NCI-H510A treated with DMSO at 0.1 percent for 48 hours (cell line): ENCODE measurements at regions not wholly inside any gene's neighbourhood (a gene's known extent, or its start where the extent isn't known, plus 50 kb on each side); places are given as distances from the start of the nearest gene placed in this dataset.

Source experiments
- DNase-seq: peaks from one replicate; lab custom pipeline; 2025; lab: John Stamatoyannopoulos, UW

DNA sequence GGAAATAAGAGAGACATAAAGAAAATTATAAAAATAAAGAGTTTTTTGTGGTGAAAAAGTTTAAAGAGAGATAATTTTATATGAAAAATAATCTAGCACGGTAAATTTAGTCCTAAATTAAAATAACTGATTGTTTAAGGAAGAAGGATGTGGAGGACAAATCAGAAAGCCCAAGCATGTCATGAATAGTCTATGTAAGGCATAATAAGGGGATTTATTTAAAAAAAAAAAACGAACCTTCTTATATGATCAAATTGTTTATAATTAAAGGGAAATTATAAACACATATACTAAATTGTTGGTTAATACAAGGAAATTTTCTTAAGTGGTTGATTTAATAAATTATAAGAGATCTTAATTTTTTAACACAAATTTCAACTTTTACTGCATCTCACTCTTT is 551.8 kb upstream of the TYRP1 start:
- DNase-seq: no peak

DNA sequence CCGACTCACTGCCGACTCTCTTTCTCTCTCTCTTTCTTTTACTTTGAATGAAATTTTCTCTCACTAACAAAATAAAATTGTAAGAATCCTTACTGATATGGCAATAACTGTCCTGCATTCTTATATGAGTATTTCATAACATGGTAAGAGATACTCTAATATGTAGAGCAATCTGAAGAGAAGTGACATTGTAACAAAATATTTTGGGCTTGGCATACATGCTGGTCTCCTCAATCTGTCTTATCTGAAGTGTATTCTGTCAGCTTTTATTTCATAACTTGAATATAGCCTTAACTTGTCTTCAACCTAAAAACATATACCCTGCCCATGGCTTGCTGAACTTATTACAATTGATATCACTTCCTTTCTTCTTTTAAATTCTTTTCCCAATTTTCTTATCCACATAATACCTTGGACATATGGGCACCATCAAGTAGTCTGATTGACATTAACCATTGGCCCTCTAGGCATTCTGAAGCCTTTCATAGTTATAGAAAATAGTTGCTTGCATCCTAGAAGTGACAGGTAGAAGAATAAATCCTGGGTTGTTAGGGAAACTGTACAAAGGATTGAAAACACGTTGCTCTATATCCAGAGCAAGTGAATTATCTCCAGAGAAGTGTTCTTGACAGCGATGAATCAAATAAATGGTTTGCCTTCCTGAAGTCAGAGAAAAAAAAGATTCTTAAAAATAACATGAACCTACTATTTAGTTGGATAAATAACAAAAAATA is 537.6 kb upstream of the TYRP1 start:
- DNase-seq: no peak

DNA sequence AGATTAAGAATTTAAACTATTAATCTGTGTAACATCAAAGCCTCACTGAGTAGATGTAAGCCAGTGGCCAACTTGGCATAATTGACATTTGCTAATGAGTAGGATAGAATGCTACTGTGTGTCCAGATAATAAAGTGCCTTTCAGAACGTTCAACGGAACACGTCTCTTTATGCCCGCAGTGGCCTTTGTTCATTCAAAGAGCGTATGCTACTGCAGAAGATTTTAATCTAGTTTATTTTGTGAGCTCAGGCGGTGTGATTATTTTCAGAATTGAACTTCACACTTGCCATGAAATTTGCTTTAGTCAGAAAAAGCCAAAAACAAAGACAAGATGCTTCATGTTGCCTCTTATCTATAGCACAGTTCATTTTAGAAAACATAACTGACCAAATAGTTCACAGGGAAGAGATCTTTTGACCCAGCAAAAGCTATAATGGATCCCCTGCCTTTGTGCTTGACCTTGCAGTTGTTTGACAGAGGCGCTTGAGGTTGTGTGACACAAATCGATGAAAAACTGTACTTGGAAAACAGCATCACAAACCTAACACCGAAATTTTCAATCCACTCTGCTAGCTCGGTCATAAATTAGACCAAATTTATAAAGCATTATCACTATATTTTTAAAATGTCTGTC is 530.9 kb upstream of the TYRP1 start:
- DNase-seq: no peak

DNA sequence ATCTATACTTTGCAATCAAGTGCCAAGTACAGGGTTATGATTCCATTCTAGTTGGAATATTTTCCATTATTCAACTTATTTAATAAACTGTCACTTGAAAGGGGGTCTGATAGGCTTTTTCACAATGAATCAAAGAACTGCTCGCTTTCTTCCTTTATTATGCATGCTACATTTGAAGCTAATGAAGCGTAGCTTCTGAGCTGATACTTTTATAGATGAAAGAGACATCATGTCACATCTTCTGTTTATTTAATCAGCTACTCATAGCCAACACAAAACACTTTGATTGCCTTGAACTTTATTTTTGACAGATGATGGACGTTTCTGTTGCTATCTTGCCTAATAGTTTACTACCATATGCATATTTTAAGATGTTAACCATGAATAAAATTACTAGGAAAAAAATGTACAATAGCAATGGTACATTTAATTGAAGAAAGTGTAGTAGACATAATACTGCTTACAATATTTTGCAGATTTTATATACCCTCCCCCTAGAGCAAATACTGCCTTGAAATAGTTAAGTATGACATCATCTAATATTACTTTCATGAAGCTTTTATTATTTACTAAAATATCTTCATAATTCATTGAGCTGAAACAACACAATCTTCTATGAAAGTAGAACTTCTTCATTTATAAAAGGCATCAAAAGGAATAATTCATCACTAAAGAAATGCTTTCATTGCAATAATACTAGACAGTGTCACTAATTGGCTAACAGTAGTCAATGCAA is 529.3 kb upstream of the TYRP1 start:
- DNase-seq: no peak

DNA sequence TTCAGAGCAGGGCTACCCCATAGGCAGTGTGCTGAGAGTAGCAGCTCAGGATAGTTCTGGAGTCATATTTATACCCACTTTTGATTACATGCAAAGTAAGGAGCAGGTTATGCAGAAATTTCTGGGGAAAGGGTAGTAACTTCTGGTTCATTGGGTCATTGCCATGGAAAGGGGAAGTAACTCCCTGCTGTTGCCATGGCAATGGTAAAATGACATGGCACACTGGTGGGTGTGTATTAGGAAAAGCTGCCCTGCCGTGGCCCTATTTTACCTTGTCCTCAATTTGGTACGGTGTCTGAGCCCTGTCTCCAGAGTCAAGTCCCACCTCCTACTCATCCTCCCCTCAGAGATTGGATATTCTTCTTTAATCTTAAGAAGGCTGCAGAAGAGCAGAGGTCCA is 526.7 kb upstream of the TYRP1 start:
- no peak for DNase-seq

DNA sequence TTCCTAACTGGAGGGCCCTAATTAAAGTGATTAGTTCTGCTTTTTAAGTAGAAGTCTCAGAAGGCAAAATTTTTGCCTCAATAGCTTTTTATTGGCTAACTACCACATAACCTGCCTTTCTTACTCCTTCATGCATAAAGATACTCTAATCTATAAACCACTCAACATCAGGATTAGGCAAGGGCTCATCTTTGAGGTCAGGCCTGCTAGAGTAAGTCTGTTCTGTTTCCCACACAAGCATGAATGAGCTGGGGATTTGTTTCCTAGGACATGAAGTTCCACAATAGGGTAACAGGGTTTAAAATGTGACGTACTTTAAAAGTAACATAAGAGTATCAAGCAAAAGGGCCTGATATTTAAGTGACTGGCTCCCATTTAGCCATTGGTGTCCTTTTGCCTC is 522.7 kb upstream of the TYRP1 start:
- DNase-seq: no peak

DNA sequence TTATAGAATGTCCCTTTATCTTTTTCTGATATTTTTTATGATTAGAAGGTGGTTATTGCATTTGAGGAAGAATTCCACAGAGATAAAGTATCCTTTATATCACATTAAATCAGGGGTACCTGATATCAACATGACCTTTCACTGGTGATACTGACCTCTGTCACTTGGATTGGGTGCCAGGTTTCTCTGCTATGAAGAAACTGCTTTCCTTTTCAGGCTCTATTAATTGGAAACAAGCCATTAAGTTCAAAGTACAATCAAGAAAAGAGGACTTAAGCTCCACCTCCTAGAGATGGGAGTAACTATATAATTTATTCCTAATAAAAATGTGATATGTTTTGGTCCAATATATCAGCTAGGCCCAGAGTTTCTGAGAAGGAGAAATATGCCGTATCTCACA is 514.6 kb upstream of the TYRP1 start:
- DNase-seq: no peak

DNA sequence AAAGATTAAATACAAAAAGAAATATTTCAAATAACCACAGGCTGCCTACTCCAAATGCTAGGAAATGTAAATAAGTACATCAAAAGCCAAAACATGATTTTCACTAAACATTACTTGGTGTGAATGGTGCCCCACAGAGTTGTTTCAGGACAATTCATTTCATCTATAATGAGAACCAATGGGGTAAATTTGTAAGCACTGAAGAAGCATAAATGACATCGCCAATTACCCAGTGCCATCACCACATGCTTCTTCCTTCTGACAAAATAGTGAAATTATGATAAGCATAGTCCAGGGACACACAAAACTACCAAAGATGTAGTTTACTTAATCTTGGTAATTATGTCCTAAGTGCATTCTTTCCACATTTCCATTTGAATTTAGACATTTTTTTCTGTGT is 510.4 kb upstream of the TYRP1 start:
- no peak for DNase-seq

DNA sequence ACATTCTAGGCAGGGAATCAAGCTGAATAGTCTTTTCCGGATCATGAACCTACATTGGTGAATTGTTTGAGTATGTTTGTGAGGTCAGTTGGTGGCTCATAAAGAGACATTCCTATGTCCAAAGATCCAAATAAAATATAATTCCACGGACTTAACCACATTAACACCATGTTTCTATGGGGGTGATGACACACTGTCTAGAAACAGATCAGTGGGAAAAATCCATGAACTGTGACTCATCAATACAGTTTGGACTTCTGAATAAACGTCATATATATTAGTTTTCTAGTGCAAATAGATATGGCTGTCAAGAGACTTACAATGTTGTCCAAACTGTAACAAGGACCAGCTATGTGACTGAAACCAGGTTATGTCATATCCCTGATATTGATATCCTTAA is 509.9 kb upstream of the TYRP1 start:
- DNase-seq: no peak

DNA sequence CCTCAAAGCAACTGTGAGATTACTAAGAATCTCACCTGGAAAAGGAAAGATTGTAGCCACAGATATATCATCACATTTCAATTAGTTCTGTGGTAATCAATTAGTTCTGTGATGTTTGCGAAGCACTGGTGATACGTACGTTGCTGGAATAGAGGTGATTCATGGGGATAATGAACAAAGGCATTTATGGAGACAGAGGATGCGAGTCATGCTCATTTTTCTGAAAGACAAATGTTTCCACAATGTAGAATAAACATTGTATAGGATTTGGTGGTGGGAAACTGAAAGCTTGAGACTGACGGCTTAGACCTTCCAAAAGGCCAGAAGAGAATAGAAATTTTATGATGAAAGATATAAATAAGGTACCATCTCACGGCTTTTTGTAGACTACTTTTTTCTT is 507.3 kb upstream of the TYRP1 start:
- no peak for DNase-seq

DNA sequence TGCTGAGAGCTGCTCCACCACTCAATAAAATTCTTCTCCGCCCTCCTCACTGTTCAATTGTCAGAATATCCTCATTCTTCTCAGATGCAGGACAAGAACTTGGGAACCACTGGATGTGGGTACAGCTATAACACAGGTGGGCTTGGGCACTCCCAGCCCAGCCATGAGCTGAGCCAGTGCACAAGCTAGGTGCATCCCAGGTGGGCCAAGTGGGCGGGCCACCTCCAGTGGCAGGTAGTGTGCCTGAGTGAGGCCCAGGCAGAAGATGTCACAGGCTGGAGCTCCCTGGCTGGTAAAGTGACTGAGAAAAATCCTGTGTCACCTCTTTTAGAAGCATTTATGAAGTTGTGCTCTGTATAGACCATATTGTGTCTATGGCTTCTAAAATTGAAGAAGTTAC is 501.6 kb upstream of the TYRP1 start:
- no peak for DNase-seq

DNA sequence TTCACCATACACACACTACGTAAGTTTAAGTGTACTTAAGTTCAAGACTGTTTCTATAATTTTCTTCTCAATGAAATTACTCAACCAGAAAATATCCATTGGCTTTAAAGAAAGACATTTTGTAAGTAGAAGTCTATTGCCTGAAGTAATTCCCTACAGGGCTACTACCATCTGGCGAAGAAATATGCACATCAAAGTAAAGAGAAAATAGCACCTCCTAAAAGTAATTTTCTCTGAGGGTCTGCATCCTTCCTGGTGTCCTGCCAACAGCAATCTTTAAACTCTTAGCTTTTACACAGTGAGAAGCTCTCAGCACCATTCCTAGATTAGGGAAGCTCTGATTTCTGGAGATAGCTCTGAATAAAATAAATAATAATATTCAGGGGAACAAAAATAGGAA is 498.5 kb upstream of the TYRP1 start:
- no peak for DNase-seq

DNA sequence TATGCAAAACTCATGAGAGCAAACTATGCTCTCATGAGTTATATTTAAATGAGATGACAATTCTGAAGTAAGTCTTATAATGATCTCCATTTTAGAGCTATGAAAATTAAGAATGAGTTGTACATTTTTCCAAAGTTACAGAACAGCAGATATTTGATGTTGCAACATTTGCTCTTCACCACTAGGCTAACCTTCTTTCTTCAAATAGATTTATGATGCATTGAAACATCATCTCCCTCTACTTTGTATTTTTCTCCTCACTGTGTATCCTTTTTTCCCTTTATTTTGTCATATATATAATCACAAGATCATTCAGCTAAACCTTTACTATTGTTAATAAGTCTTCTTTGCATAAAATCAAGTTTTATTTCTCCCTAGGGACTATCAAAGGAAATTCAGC is 497.7 kb upstream of the TYRP1 start:
- DNase-seq: no peak

DNA sequence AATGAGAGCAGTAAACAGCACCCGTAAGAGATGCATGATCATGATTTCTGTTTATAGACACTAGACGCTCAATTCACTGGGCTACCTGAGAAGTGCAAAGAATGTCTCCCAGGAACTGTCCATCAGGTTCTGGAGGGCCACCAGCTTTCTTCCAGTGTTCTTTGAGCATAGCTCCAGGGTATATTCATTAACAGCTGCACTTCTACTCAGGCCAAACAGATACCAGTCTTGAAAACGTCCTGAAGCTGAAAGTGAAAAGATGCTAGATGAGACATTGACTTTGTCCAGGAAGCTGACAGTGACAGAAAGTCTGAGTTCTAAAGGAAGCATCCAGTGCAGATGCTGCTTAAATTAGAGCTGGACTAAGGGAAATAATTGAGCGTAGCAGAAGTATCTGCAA is 488.7 kb upstream of the TYRP1 start:
- no peak for DNase-seq

DNA sequence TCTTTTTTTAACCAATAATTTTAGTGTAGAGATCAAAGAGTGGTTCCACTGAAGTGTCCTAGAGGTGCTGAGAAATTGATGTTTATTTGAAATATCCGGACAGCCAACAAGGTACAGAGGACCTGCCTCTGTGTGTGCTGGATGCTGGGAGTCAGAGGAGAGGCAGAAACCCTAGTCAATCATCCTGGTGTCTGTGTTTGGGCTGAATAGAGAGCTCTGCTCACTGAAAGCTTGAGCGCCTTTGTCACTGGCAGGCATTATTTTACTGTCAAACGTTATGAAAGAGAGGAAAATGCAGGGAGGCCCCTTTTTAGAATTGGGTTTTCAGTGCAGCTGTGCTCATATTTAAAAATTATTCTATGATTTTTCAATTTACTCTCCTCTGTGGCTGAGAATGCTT is 480.3 kb upstream of the TYRP1 start:
- no peak for DNase-seq

DNA sequence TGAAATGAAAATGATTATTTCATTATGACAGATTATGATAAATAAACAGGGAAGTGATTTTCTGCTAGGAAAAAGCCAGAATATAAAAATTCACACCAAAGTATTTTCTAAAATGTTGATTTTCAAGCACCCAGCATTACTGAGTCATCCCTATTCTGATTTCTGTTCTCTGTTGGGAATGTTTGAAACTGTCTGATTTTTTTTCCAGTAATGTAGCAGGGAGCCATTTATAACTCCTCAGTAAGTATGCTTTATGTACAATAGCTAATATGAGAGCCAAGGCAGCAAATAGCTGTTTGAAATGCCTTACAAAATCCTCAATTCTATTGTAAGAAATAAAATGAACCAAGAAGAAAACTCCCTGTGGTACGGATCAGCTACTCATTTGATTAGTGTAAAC is 471.7 kb upstream of the TYRP1 start:
- DNase-seq: no peak

DNA sequence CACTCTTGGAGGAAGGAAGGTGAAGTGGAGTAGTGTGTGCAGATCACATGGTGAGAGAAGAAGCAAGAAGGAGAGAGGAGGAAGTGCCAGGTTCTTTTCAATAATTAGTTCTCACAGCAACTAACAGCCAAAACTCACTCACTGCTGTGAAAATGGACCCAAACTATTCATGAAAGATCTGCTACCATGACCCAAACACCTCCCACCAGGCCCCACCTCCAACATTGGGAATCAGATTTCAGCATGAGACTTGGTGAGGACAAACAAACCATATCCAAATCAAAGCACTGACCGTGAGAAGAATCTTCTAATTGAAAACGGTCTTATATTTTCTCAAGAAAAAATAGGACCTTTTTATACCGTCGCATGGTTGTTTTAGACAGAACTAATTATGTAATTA is 468.7 kb upstream of the TYRP1 start:
- DNase-seq: peak; percentile 27

DNA sequence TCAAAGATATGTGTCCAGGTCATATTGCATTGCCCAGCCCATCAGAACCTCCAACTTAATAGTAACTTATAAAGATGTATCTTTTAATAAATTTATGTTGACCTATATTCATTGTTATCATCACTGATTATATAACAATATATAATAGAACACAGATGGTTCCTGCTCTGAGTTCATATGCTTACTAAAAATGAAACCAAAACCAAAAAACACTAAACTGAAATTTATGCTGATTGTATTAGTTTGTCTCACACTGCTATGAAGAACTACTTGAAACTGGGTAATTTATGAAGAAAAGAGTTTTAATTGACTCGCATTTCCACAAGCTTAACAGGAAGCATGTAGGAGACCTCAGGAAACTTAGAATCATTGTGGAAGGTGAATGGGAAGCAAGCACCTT is 462.5 kb upstream of the TYRP1 start:
- no peak for DNase-seq

DNA sequence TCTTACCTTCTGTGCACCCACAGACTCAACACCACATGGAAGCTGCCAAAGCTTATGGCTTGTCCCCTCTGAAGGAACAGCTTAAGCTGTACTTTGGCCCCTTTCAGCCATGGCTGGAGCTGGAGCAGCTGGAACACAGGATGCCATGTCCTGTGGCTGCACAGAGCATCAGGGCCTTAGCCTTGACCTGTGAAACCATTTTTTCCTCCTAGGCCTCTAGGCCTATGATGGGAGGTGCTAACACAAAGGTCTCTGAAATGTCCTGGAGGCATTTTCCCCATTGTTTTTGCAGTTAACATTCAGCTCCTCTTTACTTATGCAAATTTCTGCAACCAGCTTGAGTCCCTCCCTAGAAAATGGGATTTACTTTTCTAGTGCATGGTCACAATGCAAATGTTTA is 461.4 kb upstream of the TYRP1 start:
- no peak for DNase-seq

DNA sequence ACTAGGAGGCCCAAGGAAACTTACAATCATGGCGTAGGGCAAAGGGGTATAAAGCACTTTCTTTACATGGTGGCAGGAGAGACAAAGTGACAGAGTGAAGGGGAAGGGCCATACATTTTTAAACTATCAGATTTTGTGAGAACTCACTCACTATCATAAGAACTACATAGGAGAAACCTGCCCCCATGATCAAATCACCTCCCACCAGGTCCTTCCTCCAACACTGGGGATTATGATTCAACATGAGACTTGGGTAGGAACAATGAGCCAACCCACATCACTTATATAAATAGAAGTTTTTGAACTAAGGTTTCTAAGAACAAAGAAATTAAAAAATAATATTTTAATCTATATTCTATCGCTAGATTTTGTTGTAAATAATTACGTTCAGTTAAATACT is 460.3 kb upstream of the TYRP1 start:
- no peak for DNase-seq

DNA sequence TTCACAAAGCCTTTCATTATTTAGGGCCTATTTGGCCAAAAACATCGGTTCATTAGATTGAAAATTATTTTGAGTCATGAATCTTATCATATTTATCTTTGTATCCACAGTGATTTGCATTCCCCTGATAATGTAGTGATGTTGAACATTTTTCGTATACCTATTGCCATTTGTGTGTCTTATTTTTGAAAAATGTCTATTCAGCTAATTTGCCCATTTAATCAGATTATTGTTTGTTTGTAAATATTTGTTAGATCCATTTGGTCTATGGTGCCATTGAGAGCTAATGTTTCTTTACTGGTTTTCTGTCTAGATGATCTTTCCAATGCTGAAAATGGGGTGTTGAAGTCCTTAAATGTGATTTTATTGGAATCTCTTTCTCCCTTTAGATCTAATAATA is 439.2 kb upstream of the TYRP1 start:
- no peak for DNase-seq

DNA sequence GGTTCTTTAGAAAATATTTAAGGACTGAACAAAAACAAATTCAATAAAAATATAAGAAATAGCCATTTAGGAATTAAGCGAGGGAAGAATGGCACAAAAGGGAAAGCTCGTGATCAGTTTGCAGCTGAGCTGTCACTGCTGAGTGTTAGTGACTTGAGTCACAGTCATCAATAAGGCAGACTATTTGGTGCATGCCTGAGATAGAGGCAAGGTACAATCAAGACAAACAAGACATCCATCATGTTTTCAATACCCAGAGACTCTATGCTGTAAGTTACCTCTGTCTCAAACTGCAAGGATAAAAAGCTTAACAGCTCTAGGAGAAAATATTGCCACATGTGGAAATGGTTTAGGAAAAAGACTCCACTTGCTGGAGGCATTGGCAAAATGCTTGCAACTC is 426.4 kb upstream of the TYRP1 start:
- no peak for DNase-seq

DNA sequence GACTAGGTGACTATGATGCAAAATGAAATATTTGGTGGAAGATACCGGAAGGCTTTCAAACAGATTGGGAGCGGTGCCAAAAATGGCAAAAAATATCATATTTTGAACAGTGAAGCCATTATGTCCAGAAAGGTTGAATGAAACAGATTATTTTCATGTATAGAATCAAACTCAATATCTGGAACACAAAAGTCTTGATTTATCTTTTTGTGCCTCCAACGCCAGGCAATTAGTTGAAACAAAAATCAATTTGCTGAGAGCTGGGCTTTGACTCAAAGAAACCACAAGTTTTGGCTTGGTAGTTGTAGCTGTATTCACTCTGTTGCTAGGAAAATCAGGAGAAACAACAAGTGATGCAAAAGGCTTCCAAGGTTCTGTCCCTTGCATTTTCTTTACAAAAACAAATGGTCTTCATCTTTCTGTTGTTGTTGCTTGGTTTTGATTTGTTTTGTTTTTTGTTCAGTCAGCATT is 421.7 kb upstream of the TYRP1 start:
- no peak for DNase-seq
